Forelimb muscle (tissue), 1 donor: ENCODE measurements at regions not wholly inside any gene's neighbourhood (a gene's known extent, or its start where the extent isn't known, plus 50 kb on each side); places are given as distances from the start of the nearest gene placed in this dataset.
"Not testable (repeated sequence)": the region's sequence is repeated elsewhere in the genome, so short reads cannot be mapped to it uniquely, and the experiment has no call there.

Source experiments
- DNase-seq: peaks from one replicate; pipeline ENCODE4 v3.0.0-alpha.2; 2013; ENCODE audit warnings: low read depth

DNA sequence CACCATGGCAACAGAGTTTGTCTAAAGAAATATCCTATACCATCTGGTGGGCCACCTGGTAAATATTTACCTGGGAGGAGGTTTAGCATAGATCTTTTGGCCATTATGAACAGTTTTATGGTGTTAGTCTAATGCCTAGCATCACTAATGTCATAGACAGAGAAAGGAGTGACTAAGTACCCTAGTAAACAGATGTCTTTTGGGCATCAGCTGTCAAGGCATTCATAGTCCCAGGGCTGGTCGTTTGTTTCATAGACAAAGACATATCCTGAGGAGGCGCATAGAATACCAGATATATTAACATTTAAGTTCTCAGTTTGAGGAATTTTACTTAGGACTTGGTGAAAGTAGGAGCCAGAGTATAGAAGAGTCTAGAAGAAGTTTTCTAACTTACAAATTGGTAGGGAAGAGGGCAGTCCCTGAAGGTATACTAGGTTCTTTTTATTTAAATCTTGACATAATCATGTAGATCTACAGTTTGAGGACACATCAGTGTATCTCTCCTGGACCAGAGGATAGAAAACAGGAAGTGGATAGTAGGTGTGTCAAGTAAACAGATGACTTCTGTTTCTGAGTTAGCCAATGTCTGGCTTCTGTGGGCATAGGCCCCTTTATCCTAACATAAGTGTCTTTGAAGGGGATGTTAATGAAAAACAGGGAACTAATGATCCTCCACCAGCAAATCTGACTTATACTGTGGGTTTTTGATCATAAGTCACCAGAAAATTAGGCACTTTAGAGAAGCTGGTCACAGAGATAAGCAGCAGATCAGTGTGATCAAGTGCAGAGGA is 105.0 kb upstream of the PRSS3 start:
- DNase-seq, result no peak

GRCh38 chr9:33695299-33695698 is 100.1 kb upstream of the PRSS3 start:
- no peak for DNase-seq

DNA sequence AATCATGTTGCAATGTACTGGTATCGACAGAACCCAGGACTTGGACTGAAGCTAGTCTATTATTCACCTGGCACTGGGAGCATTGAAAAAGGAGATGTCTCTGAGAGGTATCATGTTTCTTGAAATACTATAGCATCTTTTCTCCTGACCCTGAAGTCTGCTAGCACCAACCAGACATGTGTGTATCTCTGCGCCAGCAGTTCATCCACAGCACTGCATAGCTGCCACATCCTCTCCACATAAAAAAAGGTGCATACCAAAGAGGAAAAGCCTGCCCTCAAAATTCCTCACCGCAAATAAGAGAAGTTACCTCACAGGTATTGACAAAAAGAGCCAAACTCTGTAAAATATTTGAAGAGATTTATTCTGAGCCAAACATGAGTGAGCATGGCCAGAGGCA is 99.5 kb upstream of the PRSS3 start:
- DNase-seq, result no peak

DNA sequence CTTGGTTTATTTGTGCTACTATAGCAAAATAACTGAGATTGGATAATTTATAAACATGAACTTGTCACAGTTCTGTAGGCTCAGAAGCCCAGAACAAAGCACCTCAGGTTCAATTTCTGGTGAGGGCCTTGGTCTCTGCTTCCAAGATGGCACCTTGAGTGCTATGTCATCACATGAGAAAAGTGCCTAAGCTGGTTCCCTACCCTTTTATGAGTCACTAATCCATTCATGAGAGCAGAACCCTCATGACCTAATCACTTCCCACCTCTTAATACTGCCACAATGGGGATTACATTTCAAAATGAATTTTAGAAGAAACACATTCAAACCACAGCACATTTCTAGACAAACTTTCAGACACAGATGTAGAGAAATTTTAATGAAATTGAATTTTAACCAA is 98.2 kb upstream of the PRSS3 start:
- no peak for DNase-seq

- DNase-seq, result no peak
Measured at GRCh38 chr9:33698267-33698666, 97.1 kb upstream of the PRSS3 start.

- DNase-seq, result not testable (repeated sequence)
Measured at GRCh38 chr9:33700940-33701339, 94.4 kb upstream of the PRSS3 start.

GRCh38 chr9:33703430-33704102 is 91.8 kb upstream of the PRSS3 start:
- no peak for DNase-seq

GRCh38 chr9:33705440-33705839 is 89.9 kb upstream of the PRSS3 start:
- DNase-seq, result not testable (repeated sequence)

DNA sequence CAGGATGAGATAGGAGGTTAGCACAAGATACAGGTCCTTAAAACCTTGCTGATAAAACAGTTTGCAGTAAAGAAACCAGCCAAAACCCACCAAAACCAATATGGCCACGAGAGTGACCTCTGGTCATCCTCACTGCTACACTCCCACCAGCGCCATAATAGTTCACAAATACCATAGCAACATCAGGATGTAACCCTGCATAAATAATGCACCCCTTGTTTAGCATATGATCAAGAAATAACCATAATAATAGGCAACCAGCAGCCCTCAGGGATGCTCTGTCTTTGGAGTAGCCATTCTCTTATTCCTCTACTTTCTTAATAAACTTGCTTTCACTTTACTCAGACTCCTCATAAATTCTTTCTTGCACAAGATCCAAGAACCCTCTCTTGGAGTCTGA is 86.9 kb upstream of the PRSS3 start:
- no peak for DNase-seq

DNA sequence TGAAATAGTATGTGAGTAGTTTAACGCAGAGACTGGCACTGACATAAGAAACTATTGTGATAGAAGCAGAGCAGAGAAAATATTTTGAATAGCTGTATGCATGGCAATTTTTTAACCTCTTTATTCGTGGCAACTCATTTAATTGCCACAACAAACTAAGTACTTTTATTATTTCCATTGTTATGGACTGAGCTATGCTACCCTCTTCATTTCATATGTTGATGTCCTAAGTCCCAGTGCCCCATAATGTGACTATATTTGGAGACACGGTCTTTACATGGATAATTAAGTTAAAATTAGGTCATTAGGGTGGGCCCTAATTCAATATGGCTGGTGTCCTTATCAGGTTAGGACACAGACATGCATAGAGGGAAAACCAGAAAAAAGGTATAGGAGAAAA is 86.1 kb upstream of the PRSS3 start:
- no peak for DNase-seq

GRCh38 chr9:33711418-33711817 is 83.9 kb upstream of the PRSS3 start:
- DNase-seq, result not testable (repeated sequence)

GRCh38 chr9:33714989-33715388 is 80.4 kb upstream of the PRSS3 start:
- DNase-seq, result no peak

- DNase-seq, result no peak
Measured at GRCh38 chr9:33718987-33719386, 76.4 kb upstream of the PRSS3 start.

DNA sequence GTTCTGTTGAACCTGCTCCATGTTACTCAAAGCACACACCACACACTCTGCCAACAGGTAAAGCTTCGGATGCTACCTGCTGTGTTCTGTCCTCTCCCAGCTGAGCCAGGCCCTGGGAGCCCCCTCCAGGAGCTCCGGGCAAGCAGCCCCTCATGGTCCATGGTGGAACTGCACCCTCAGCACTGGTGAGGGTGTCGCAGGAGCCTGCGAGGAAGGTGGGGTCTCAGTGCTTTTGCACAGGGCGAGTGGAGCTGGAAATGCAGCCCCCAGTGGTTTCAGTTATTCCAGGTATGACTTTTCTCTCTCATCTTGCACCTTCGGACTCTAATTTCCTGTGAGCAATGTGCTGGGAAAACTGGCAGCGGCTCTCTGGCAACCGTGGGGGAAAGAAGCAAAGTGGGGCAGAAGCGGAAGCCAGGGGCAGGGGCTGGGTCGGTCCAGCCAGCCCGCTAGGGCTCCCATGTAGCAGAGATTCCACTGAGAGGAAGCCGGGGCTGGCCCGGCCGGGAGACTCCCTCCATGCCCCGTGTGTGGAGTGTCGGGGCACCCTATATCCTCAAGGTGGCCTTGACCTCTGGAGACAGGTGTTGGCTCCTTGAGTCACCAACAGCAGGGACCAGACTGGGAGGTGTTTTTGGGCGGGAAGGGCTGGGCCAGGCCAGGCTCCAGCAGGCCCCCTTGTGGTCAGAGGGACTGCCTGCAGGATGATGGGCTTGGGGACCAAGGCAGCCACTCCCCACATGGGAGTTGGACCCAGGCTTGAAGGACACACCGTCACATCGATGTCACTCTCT is 75.6 kb upstream of the PRSS3 start:
- DNase-seq, result no peak

DNA sequence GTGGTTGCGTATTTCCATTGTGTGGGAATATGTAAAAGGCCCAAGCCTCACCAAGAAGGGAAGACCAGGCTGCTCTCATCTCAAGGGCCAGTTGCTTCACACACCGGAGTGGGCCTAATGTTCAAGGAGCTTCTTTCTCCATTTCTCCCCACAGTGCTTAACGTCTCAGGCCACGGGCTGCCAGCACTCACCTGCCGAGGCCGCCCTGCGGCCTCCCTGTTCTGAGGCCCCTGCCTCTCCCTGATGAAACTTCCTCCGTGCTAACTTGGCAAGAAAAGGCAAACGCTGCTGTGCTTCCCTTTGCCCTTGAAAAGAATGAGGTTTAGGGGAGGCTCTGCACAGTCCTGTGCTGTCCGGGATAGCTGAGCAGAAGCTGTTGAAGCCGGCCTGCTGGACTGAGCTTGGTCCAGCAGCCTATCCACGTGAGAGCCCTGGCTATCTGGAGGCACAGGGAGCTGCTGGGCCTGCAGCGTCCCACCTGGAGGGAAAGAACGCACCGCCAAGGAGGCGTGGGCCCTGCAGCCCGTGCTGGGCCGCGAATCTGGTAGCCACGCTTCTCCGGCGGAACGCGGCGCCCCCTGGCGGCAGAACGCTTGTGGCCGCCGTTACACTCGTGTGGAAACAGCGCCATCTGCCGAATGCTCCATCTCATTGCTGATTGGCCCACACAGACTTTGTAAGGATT is 73.5 kb upstream of the PRSS3 start:
- peak; percentile 50 for DNase-seq

- DNase-seq, result no peak
Measured at GRCh38 chr9:33722359-33722675, 73.0 kb upstream of the PRSS3 start.

- DNase-seq, result no peak
Measured at GRCh38 chr9:33728613-33729012, 66.7 kb upstream of the PRSS3 start.

- no peak for DNase-seq
Measured at GRCh38 chr9:33731142-33731541, 64.2 kb upstream of the PRSS3 start.

DNA sequence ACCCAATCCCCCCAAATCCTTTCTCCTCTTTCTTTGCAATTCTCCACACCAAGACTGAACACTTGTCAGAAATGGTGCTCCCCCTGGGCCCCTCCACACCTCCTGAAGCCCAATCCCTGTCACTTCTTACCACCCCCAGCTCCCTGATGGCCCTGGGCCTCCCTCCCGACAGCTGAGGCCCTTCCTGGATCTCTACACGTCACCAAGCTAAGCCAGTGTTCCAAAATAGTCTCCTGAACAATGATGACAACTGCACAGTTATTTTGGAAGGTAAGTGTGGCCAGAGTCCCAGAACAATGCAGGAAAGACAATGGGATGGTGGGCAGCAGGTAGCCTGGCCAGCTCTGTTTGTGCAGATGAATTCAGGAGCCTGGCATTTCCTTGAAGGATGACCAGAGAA is 63.7 kb upstream of the PRSS3 start:
- no peak for DNase-seq

DNA sequence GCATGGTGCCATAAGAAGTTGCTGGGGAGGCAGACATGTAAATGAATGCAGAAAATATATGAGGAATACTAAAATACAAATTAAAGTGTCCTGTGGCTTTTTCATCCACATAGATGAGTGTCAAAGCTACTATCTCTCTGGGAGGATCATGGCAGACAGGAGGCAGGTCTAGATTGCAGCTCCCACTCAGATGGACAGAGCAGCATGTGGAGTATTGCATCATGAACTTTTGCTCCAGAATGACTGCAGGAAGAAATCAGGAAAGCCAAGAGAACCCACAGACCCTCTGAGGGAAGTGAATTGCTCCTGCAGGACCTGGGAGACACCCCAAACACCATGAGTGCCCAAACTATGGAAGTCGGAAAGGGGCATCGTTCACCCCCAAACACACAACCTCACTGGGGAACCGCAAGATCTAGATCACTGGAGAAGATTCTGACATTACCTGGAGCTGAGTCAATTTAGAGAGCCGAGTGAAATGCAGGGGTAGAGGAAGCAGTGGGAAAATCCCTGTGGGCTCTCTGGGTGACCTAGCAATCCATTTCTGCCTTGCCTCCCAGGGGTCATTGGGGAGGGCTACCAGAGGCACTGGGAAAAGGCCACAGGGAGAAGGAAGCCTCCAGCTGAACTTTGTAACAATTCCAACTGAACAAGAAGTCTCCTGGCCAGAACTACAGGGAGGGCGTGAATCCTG is 61.0 kb upstream of the PRSS3 start:
- DNase-seq, result not testable (repeated sequence)
